HCT116 (cell line): ENCODE measurements at regions not wholly inside any gene's neighbourhood (a gene's known extent, or its start where the extent isn't known, plus 50 kb on each side); places are given as distances from the start of the nearest gene placed in this dataset.

Experiments used
- ATAC-seq: fragments of 200-7000 bp; cut with Tn5 transposase; 2 replicates; pipeline ENCODE4 v1.9.1; 2020; ENCODE audit warnings: mild to moderate bottlenecking, moderate library complexity
- BruUV-seq: library from RNA; stranded (reverse); fragments of 400-500 nt; replicated peaks from 2 replicates; lab custom pipeline; 2021; lab: Mats Ljungman, UMichigan
- CTCF ChIA-PET: fragments of 300-600 bp; sonication (Branson Sonifier 250); formaldehyde crosslinking; loops from one replicate; lab custom pipeline; 2021; ENCODE audit warnings: antibody characterized with exemption; lab: Charles Lee
- POLR2A ChIA-PET: fragments of 300-600, 350-600 bp; sonication (Branson Sonifier 250); formaldehyde crosslinking; loops from one replicate; lab custom pipeline; 2021; ENCODE audit warnings: antibody characterized with exemption; lab: Charles Lee
- RAD21 ChIA-PET, 2 experiments: fragments of 300-600 bp; sonication (Branson Sonifier 250); formaldehyde crosslinking; loops; one replicate each; lab custom pipeline; 2023; ENCODE audit warnings: low total read pairs in 2 of 2; ENCODE audit not compliant: uncharacterized antibody in 2 of 2, unreplicated experiment in 2 of 2, low non-redundant PET in 1 of 2; lab: Charles Lee
- DNase-seq: peaks from one replicate; pipeline ENCODE4 v3.0.0-alpha.2; 2010; ENCODE audit warnings: low read depth, low spot score
- H2AFZ ChIP-seq: fragments of 200-600 bp; shearing (Covaris generic), sonication (generic); 2 replicates; pipeline ENCODE4 v1.6.1; 2017; ENCODE audit warnings: low read depth, mixed run types, mixed read lengths, antibody characterized with exemption, low read length; ENCODE audit not compliant: poor library complexity, severe bottlenecking
- H3K27ac ChIP-seq: 2 replicates; pipeline ENCODE4 v1.5.1; 2012; ENCODE audit warnings: low read depth, low read length
- H3K27me3 ChIP-seq: fragments of 200-600 bp; sonication (generic); 2 replicates; pipeline ENCODE4 v1.6.1; 2016; ENCODE audit warnings: mixed run types, low read length, mixed read lengths; ENCODE audit not compliant: insufficient read depth
- H3K36me3 ChIP-seq, 2 experiments: fragments of 200-500 bp in 1 of 2; fragments of 200-600 bp in 1 of 2; sonication (Bioruptor generic) in 1 of 2; sonication (generic) in 1 of 2; 2 replicates each; pipeline versions ENCODE4 v1.5.1 to v1.6.1; 2014 to 2016; ENCODE audit warnings: low read length in 2 of 2, inconsistent platforms in 1 of 2, mixed read lengths in 1 of 2, mixed run types in 1 of 2; ENCODE audit not compliant: insufficient read depth in 2 of 2, control insufficient read depth in 1 of 2
- H3K4me1 ChIP-seq, 2 experiments: fragments of 200-600 bp in 1 of 2; sonication (generic) in 1 of 2; 2 replicates each; pipeline versions ENCODE4 v1.5.1 to v1.6.1; 2012 to 2017; ENCODE audit warnings: low read length in 2 of 2, inconsistent platforms in 1 of 2, mild to moderate bottlenecking in 1 of 2, mixed read lengths in 1 of 2, mixed run types in 1 of 2, moderate library complexity in 1 of 2; ENCODE audit not compliant: insufficient read depth in 2 of 2, control insufficient read depth in 1 of 2
- H3K4me2 ChIP-seq: fragments of 200-600 bp; sonication (generic); 2 replicates; pipeline ENCODE4 v1.6.1; 2017; ENCODE audit warnings: mixed run types, low read length, mixed read lengths
- H3K4me3 ChIP-seq, 2 experiments: fragments of 200-600 bp in 1 of 2; sonication (generic) in 1 of 2; replicated peaks in 1 of 2; 2 replicates each; pipeline ENCODE4 v1.5.1; 2011 to 2016; ENCODE audit warnings: low read length in 2 of 2, control low read depth in 1 of 2, low read depth in 1 of 2, mild to moderate bottlenecking in 1 of 2, mixed read lengths in 1 of 2, mixed run types in 1 of 2
- H3K79me2 ChIP-seq: fragments of 200-600 bp; sonication (generic); 2 replicates; pipeline ENCODE4 v1.6.1; 2017; ENCODE audit warnings: mild to moderate bottlenecking, mixed run types, low read length, moderate library complexity, mixed read lengths; ENCODE audit not compliant: insufficient read depth
- H3K9ac ChIP-seq: fragments of 200-600 bp; sonication (generic); 2 replicates; pipeline ENCODE4 v1.6.1; 2016; ENCODE audit warnings: low read length, mixed read lengths
- H3K9me2 ChIP-seq: fragments of 200-600 bp; sonication (generic), shearing (Covaris generic); 2 replicates; pipeline ENCODE4 v1.6.1; 2017; ENCODE audit warnings: mixed run types, mild to moderate bottlenecking, moderate library complexity; ENCODE audit not compliant: insufficient read depth
- H3K9me3 ChIP-seq, 2 experiments: fragments of 200-500 bp in 1 of 2; fragments of 200-600 bp in 1 of 2; sonication (Bioruptor generic) in 1 of 2; sonication (generic) in 1 of 2; 2 replicates each; pipeline ENCODE4 v1.6.1; 2014 to 2017; ENCODE audit warnings: low read length in 2 of 2, mixed read lengths in 2 of 2, inconsistent platforms in 1 of 2, low read depth in 1 of 2, mild to moderate bottlenecking in 1 of 2, mixed run types in 1 of 2, moderate library complexity in 1 of 2; ENCODE audit not compliant: control insufficient read depth in 1 of 2, insufficient read depth in 1 of 2
- H4K20me1 ChIP-seq: fragments of 200-600 bp; sonication (generic), shearing (Covaris generic); 2 replicates; pipeline ENCODE4 v1.6.1; 2017; ENCODE audit warnings: mixed run types, mild to moderate bottlenecking, moderate library complexity; ENCODE audit not compliant: insufficient read depth
- EGR1 ChIP-seq: IDR thresholded peaks from 2 replicates; pipeline ENCODE4 v1.6.1; 2012; ENCODE audit warnings: low read depth
- ELF1 ChIP-seq: IDR thresholded peaks from 2 replicates; pipeline ENCODE4 v1.6.1; 2012; ENCODE audit warnings: low read depth, borderline replicate concordance
- YY1 ChIP-seq: IDR thresholded peaks from 2 replicates; pipeline ENCODE4 v1.6.1; 2011; ENCODE audit warnings: low read length, low read depth, moderate library complexity, mild to moderate bottlenecking; ENCODE audit not compliant: insufficient replicate concordance; ENCODE audit errors: extremely low read depth
- ZFX ChIP-seq: fragments of 450-650 bp; IDR thresholded peaks from 2 replicates; pipeline ENCODE4 v1.6.1; 2017
- intact Hi-C: fragments of 100-400 bp; cut with micrococcal nuclease; formaldehyde crosslinking; loops from 2 replicates; pipeline ENCODE4 v1.10.0; 2022
- TF ChIP-seq, protein P1 (sequence below): IDR thresholded peaks from 2 replicates; pipeline ENCODE4 v1.6.1; 2011; ENCODE audit warnings: mild to moderate bottlenecking, low read length, moderate library complexity; ENCODE audit not compliant: insufficient replicate concordance; ENCODE audit errors: extremely low read depth
- TF ChIP-seq, protein P2 (sequence below): IDR thresholded peaks from 2 replicates; pipeline ENCODE4 v1.6.1; 2012; ENCODE audit warnings: low read depth
- TF ChIP-seq, protein P3 (sequence below): IDR thresholded peaks from 2 replicates; pipeline ENCODE4 v1.6.1; 2012

DNA sequence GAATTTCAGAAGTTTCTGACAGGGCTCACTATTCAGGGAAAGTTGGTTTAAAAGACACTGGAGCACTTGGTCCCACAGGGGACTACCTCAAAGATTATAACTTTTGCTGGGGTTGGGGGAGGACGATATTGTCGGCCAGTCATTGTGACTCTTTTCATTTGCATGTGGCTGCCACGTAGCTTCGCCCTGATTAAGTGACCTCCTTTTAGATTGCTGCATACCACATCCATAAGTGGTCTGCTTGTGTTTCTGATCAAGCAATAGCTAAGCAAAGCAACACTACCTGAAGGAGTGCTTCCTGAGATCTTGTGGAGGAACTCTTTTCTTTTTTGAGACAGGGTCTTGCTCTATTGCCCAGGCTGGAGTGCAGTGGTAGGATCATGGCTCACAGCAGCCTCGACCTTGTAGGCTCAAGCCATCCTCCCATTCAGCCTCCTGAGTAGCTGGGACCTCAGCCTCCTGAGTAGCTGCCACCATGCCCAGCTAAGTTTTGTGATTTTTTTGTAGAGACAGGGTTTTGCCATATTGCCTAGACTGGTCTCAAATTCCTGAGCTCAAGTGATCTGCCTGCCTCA, 691.3 kb downstream of the EPM2A start (continued):
- TF ChIP-seq, protein P1, sequence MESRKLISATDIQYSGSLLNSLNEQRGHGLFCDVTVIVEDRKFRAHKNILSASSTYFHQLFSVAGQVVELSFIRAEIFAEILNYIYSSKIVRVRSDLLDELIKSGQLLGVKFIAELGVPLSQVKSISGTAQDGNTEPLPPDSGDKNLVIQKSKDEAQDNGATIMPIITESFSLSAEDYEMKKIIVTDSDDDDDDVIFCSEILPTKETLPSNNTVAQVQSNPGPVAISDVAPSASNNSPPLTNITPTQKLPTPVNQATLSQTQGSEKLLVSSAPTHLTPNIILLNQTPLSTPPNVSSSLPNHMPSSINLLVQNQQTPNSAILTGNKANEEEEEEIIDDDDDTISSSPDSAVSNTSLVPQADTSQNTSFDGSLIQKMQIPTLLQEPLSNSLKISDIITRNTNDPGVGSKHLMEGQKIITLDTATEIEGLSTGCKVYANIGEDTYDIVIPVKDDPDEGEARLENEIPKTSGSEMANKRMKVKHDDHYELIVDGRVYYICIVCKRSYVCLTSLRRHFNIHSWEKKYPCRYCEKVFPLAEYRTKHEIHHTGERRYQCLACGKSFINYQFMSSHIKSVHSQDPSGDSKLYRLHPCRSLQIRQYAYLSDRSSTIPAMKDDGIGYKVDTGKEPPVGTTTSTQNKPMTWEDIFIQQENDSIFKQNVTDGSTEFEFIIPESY: no peak
- TF ChIP-seq YY1: no peak
- TF ChIP-seq EGR1: no peak
- no peak for TF ChIP-seq ELF1
- TF ChIP-seq, protein P2, sequence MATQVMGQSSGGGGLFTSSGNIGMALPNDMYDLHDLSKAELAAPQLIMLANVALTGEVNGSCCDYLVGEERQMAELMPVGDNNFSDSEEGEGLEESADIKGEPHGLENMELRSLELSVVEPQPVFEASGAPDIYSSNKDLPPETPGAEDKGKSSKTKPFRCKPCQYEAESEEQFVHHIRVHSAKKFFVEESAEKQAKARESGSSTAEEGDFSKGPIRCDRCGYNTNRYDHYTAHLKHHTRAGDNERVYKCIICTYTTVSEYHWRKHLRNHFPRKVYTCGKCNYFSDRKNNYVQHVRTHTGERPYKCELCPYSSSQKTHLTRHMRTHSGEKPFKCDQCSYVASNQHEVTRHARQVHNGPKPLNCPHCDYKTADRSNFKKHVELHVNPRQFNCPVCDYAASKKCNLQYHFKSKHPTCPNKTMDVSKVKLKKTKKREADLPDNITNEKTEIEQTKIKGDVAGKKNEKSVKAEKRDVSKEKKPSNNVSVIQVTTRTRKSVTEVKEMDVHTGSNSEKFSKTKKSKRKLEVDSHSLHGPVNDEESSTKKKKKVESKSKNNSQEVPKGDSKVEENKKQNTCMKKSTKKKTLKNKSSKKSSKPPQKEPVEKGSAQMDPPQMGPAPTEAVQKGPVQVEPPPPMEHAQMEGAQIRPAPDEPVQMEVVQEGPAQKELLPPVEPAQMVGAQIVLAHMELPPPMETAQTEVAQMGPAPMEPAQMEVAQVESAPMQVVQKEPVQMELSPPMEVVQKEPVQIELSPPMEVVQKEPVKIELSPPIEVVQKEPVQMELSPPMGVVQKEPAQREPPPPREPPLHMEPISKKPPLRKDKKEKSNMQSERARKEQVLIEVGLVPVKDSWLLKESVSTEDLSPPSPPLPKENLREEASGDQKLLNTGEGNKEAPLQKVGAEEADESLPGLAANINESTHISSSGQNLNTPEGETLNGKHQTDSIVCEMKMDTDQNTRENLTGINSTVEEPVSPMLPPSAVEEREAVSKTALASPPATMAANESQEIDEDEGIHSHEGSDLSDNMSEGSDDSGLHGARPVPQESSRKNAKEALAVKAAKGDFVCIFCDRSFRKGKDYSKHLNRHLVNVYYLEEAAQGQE: no peak
- TF ChIP-seq, all 23 proteins: peak for 0

- Histone ChIP-seq H3K9ac (no peak overlapping the region), H3K4me2 (no peak overlapping the region), H3K4me3 (no peak overlapping the region), H3K36me3 (no peaks in the 10 kb centered on the region), H4K20me1 (no peaks in the 10 kb centered on the region), H3K79me2 (no peaks in the 10 kb centered on the region), H3K4me1 (no peaks in the 10 kb centered on the region), H3K9me2 (no peaks in the 10 kb centered on the region), H3K27ac (no peak overlapping the region), H3K9me3 (no peaks in the 10 kb centered on the region), H2AFZ (peak overlapping the region; percentile 52), H3K27me3 (no peaks in the 10 kb centered on the region)
- intact Hi-C loops: no loop called here
- no peak for ATAC-seq
- RAD21 ChIA-PET: no interaction called here
- POLR2A ChIA-PET: no interaction called here
- no TSS peak for BruUV-seq
- CTCF ChIA-PET: interaction anchor here (0.7 kb wide), 1 partner anchor 659 kb away, joined by 3 read pairs; no protein-coding TSS in a partner anchor
- no peak for DNase-seq
- TF ChIP-seq, protein P3, sequence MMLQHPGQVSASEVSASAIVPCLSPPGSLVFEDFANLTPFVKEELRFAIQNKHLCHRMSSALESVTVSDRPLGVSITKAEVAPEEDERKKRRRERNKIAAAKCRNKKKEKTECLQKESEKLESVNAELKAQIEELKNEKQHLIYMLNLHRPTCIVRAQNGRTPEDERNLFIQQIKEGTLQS: no peak
- TF ChIP-seq, protein P1: no peak
- TF ChIP-seq YY1: no peak
- no peak for TF ChIP-seq ZFX
- TF ChIP-seq, all 23 proteins: peak for 0
Measured at GRCh38 chr6:145044641-145045246, 690.6 kb downstream of the EPM2A start.
